ENCODE measurements at regions not wholly inside any gene's neighbourhood (a gene's known extent, or its start where the extent isn't known, plus 50 kb on each side); places are given as distances from the start of the nearest gene placed in this dataset.

- DNase-seq (ENCODE audit: low read depth), result no peak
Observed at GRCh38 chr2:59077981-59078531, 836.9 kb upstream of the FANCL start.

GRCh38 chr2:59077026-59077725 lies 836.1 kb upstream of the FANCL start:
- DNase-seq (ENCODE audit: low read depth), result no peak

- no peak for DNase-seq (ENCODE audit: low read depth)
Observed at GRCh38 chr2:59076079-59076619, 835.0 kb upstream of the FANCL start.

GRCh38 chr2:59074071-59074470 lies 832.9 kb upstream of the FANCL start:
- DNase-seq (ENCODE audit: low read depth), result no peak

- DNase-seq (ENCODE audit: low read depth), result no peak
Observed at GRCh38 chr2:59073286-59073685, 832.2 kb upstream of the FANCL start.

GRCh38 chr2:59068255-59068654 lies 827.1 kb upstream of the FANCL start:
- DNase-seq (ENCODE audit: low read depth), result no peak

GRCh38 chr2:59066787-59067399 lies 825.8 kb upstream of the FANCL start:
- DNase-seq (ENCODE audit: low read depth), result peak; percentile 45

GRCh38 chr2:59047373-59047995 lies 806.4 kb upstream of the FANCL start:
- no peak for DNase-seq (ENCODE audit: low read depth)

- DNase-seq (ENCODE audit: low read depth), result no peak
Observed at GRCh38 chr2:59046401-59047372, 805.6 kb upstream of the FANCL start.

- no peak for DNase-seq (ENCODE audit: low read depth)
Observed at GRCh38 chr2:59044736-59045135, 803.6 kb upstream of the FANCL start.

GRCh38 chr2:59041139-59041538 lies 800.0 kb upstream of the FANCL start:
- no peak for DNase-seq (ENCODE audit: low read depth)

GRCh38 chr2:59034837-59035236 lies 793.7 kb upstream of the FANCL start:
- DNase-seq (ENCODE audit: low read depth), result peak; percentile 52

- DNase-seq (ENCODE audit: low read depth), result no peak
Observed at GRCh38 chr2:59034106-59034505, 793.0 kb upstream of the FANCL start.

GRCh38 chr2:59033661-59034060 lies 792.5 kb upstream of the FANCL start:
- no peak for DNase-seq (ENCODE audit: low read depth)

- no peak for DNase-seq (ENCODE audit: low read depth)
Observed at GRCh38 chr2:59032499-59032898, 791.4 kb upstream of the FANCL start.

- no peak for DNase-seq (ENCODE audit: low read depth)
Observed at GRCh38 chr2:59029058-59029457, 787.9 kb upstream of the FANCL start.

GRCh38 chr2:59027320-59027719 lies 786.2 kb upstream of the FANCL start:
- DNase-seq (ENCODE audit: low read depth), result no peak

- DNase-seq (ENCODE audit: low read depth), result peak; percentile 65
Observed at GRCh38 chr2:59025157-59025757, 784.1 kb upstream of the FANCL start.

- no peak for DNase-seq (ENCODE audit: low read depth)
Observed at GRCh38 chr2:59021786-59022185, 780.7 kb upstream of the FANCL start.

GRCh38 chr2:59019566-59020159 lies 778.5 kb upstream of the FANCL start:
- DNase-seq (ENCODE audit: low read depth), result no peak

GRCh38 chr2:59018737-59019136 lies 777.6 kb upstream of the FANCL start:
- no peak for DNase-seq (ENCODE audit: low read depth)
